Esophagus (tissue), 2 donors: ENCODE measurements at regions not wholly inside any gene's neighbourhood (a gene's known extent, or its start where the extent isn't known, plus 50 kb on each side); places are given as distances from the start of the nearest gene placed in this dataset.
"Not testable (repeated sequence)": the region's sequence is repeated elsewhere in the genome, so short reads cannot be mapped to it uniquely, and the experiment has no call there.

Experiments used
- H3K27ac ChIP-seq, 2 donors: one replicate each; pipeline ENCODE4 v1.5.1; 2013; ENCODE audit warnings: low read depth in 2 of 2, mild to moderate bottlenecking in 2 of 2, inconsistent platforms in 1 of 2, low read length in 1 of 2, moderate library complexity in 1 of 2
- H3K27me3 ChIP-seq, 2 donors: one replicate each; pipeline ENCODE4 v1.6.1; 2013; ENCODE audit warnings: low read length in 2 of 2, control low read depth in 1 of 2, mild to moderate bottlenecking in 1 of 2; ENCODE audit not compliant: insufficient read depth in 2 of 2, control insufficient read depth in 1 of 2
- H3K36me3 ChIP-seq, 2 donors: one replicate each; pipeline ENCODE4 v1.6.1; 2013; ENCODE audit warnings: low read length in 1 of 2; ENCODE audit not compliant: control insufficient read depth in 2 of 2, insufficient read depth in 2 of 2
- H3K4me1 ChIP-seq, 2 donors: one replicate each; pipeline ENCODE4 v1.6.1; 2013; ENCODE audit warnings: low read length in 1 of 2; ENCODE audit not compliant: control insufficient read depth in 2 of 2, insufficient read depth in 2 of 2
- H3K4me3 ChIP-seq, 2 donors: one replicate each; pipeline ENCODE4 v1.5.1; 2013; ENCODE audit warnings: low read length in 2 of 2, mild to moderate bottlenecking in 2 of 2, low read depth in 1 of 2, moderate library complexity in 1 of 2
- H3K9me3 ChIP-seq, 2 donors: one replicate each; pipeline ENCODE4 v1.6.1; 2013; ENCODE audit warnings: mild to moderate bottlenecking in 2 of 2, low read depth in 1 of 2, low read length in 1 of 2, moderate library complexity in 1 of 2; ENCODE audit not compliant: control insufficient read depth in 2 of 2, insufficient read depth in 1 of 2
- WGBS, 2 donors: extraction: QIAGEN DNeasy Blood & Tissue Kit; methylation state at CpG; one replicate each; pipeline ENCODE4 v1.1.7; 2013; 5-methylcytosine and 5-hydroxymethylcytosine counted together
- donor health status: healthy with polysubstance abuse.
- donor health status: Bipolar disorder and iron deficiency.

GRCh38 chr2:87325911-87326294, 304.3 kb upstream of the PLGLB1 start:
- H3K36me3 ChIP-seq, H3K27me3 ChIP-seq, H3K27ac ChIP-seq, H3K9me3 ChIP-seq, H3K4me1 ChIP-seq, H3K4me3 ChIP-seq: not testable (repeated sequence)
- 89 to 97% methylated on average over 2 of the region's 2 CpGs for WGBS, 2 donors

GRCh38 chr2:87326754-87327153, 305.1 kb upstream of the PLGLB1 start:
- H3K9me3 ChIP-seq = not testable (repeated sequence)
- 82 to 93% methylated on average over 1 to 2 of the region's 3 CpGs for WGBS, 2 donors

GRCh38 chr2:87327648-87328371, 306.2 kb upstream of the PLGLB1 start:
- H3K27ac ChIP-seq, H3K9me3 ChIP-seq, H3K4me3 ChIP-seq, H3K36me3 ChIP-seq, H3K4me1 ChIP-seq, H3K27me3 ChIP-seq: not testable (repeated sequence)
- 78 to 80% methylated on average over 2 to 4 of the region's 4 CpGs for WGBS, 2 donors

More at GRCh38 chr2:87326754-87327153, 305.1 kb upstream of the PLGLB1 start:
- not testable (repeated sequence) for H3K4me3 ChIP-seq, H3K36me3 ChIP-seq, H3K27ac ChIP-seq, H3K27me3 ChIP-seq, H3K4me1 ChIP-seq

- not testable (repeated sequence) for H3K27ac ChIP-seq, H3K4me3 ChIP-seq
- 89 to 96% methylated on average over 5 of the region's 7 CpGs for WGBS, 2 donors
These were observed 307.9 kb upstream of the PLGLB1 start for GRCh38 chr2:87329529-87329928.

GRCh38 chr2:87330486-87330885, 308.8 kb upstream of the PLGLB1 start:
- not testable (repeated sequence) for H3K27ac ChIP-seq, H3K9me3 ChIP-seq, H3K27me3 ChIP-seq, H3K4me3 ChIP-seq, H3K36me3 ChIP-seq, H3K4me1 ChIP-seq
- WGBS, 2 donors = no CpG with 5 or more reads among the region's 4 CpGs

More at GRCh38 chr2:87329529-87329928, 307.9 kb upstream of the PLGLB1 start:
- not testable (repeated sequence) for H3K4me1 ChIP-seq, H3K36me3 ChIP-seq, H3K27me3 ChIP-seq, H3K9me3 ChIP-seq

GRCh38 chr2:87331940-87332583, 310.4 kb upstream of the PLGLB1 start:
- H3K36me3 ChIP-seq, H3K4me3 ChIP-seq, H3K9me3 ChIP-seq, H3K4me1 ChIP-seq, H3K27me3 ChIP-seq, H3K27ac ChIP-seq: not testable (repeated sequence)
- 74 to 81% methylated on average over 3 to 6 of the region's 6 CpGs for WGBS, 2 donors

- not testable (repeated sequence) for H3K9me3 ChIP-seq, H3K4me1 ChIP-seq, H3K36me3 ChIP-seq, H3K4me3 ChIP-seq, H3K27me3 ChIP-seq, H3K27ac ChIP-seq
- 79 to 81% methylated on average over 2 of the region's 2 CpGs for WGBS, 2 donors
These were observed 313.2 kb upstream of the PLGLB1 start for GRCh38 chr2:87334888-87335287.

GRCh38 chr2:87338998-87339397, 317.4 kb upstream of the PLGLB1 start:
- H3K4me1 ChIP-seq, H3K9me3 ChIP-seq, H3K27me3 ChIP-seq, H3K4me3 ChIP-seq, H3K27ac ChIP-seq, H3K36me3 ChIP-seq: not testable (repeated sequence)
- WGBS, 2 donors = 19 to 31% methylated on average over 1 of the region's 1 CpG

- not testable (repeated sequence) for H3K27me3 ChIP-seq, H3K4me3 ChIP-seq, H3K9me3 ChIP-seq, H3K36me3 ChIP-seq, H3K27ac ChIP-seq, H3K4me1 ChIP-seq
- 20 to 35% methylated on average over 17 to 31 of the region's 31 CpGs for WGBS, 2 donors
These were observed 320.0 kb upstream of the PLGLB1 start for GRCh38 chr2:87341601-87342014.

GRCh38 chr2:87342175-87342574, 320.5 kb upstream of the PLGLB1 start:
- H3K27me3 ChIP-seq, H3K9me3 ChIP-seq, H3K4me3 ChIP-seq, H3K27ac ChIP-seq, H3K4me1 ChIP-seq, H3K36me3 ChIP-seq: not testable (repeated sequence)
- WGBS, 2 donors = 86 to 89% methylated on average over 20 to 24 of the region's 24 CpGs
